Karpas-422 (cell line): ENCODE measurements at regions not wholly inside any gene's neighbourhood (a gene's known extent, or its start where the extent isn't known, plus 50 kb on each side); places are given as distances from the start of the nearest gene placed in this dataset.

Experiments used
- DNase-seq: peaks from one replicate; pipeline ENCODE4 v3.0.0-alpha.2; 2015
- H2AFZ ChIP-seq: fragments of 200-600 bp; sonication (generic); 2 replicates; pipeline ENCODE4 v1.6.1; 2014; ENCODE audit warnings: antibody characterized with exemption, low read length, mixed read lengths
- H3K27ac ChIP-seq: fragments of 200-600 bp; sonication (generic); 2 replicates; pipeline ENCODE4 v1.5.1; 2014; ENCODE audit warnings: mild to moderate bottlenecking, low read length, moderate library complexity
- H3K27me3 ChIP-seq: fragments of 200-600 bp; sonication (generic); 2 replicates; pipeline ENCODE4 v1.6.1; 2014; ENCODE audit warnings: low read length, mixed read lengths
- H3K36me3 ChIP-seq: fragments of 200-600 bp; sonication (generic); 2 replicates; pipeline ENCODE4 v1.6.1; 2014; ENCODE audit warnings: low read length, mixed read lengths; ENCODE audit not compliant: insufficient read depth
- H3K4me1 ChIP-seq: fragments of 200-600 bp; sonication (generic); 2 replicates; pipeline ENCODE4 v1.6.1; 2014; ENCODE audit warnings: mild to moderate bottlenecking, low read length, mixed read lengths
- H3K4me2 ChIP-seq: fragments of 200-600 bp; sonication (generic); 2 replicates; pipeline ENCODE4 v1.6.1; 2014; ENCODE audit warnings: low read length, low read depth, mild to moderate bottlenecking; ENCODE audit not compliant: poor library complexity, severe bottlenecking
- H3K4me3 ChIP-seq: fragments of 200-600 bp; sonication (generic); 2 replicates; pipeline ENCODE4 v1.5.1; 2014; ENCODE audit warnings: mild to moderate bottlenecking, antibody characterized with exemption, low read length, mixed read lengths
- H3K79me2 ChIP-seq: fragments of 200-600 bp; sonication (generic); 2 replicates; pipeline ENCODE4 v1.6.1; 2014; ENCODE audit warnings: mild to moderate bottlenecking, low read length, mixed read lengths
- H3K9ac ChIP-seq: fragments of 200-600 bp; sonication (generic); 2 replicates; pipeline ENCODE4 v1.6.0; 2014; ENCODE audit warnings: low read length
- H3K9me2 ChIP-seq: fragments of 200-600 bp; sonication (generic), shearing (Covaris generic); replicated peaks from 2 replicates; pipeline ENCODE4 v1.6.0; 2014; ENCODE audit warnings: mild to moderate bottlenecking, low read length, moderate library complexity; ENCODE audit not compliant: insufficient read depth
- H3K9me3 ChIP-seq: fragments of 300-700, 200-600 bp; sonication (generic); 2 replicates; pipeline ENCODE4 v1.6.1; 2014; ENCODE audit warnings: low read length, mixed read lengths
- H4K20me1 ChIP-seq: fragments of 200-600 bp; sonication (generic); 2 replicates; pipeline ENCODE4 v1.6.1; 2014; ENCODE audit warnings: mild to moderate bottlenecking, antibody characterized with exemption, low read length, low read depth; ENCODE audit not compliant: insufficient read depth

DNA sequence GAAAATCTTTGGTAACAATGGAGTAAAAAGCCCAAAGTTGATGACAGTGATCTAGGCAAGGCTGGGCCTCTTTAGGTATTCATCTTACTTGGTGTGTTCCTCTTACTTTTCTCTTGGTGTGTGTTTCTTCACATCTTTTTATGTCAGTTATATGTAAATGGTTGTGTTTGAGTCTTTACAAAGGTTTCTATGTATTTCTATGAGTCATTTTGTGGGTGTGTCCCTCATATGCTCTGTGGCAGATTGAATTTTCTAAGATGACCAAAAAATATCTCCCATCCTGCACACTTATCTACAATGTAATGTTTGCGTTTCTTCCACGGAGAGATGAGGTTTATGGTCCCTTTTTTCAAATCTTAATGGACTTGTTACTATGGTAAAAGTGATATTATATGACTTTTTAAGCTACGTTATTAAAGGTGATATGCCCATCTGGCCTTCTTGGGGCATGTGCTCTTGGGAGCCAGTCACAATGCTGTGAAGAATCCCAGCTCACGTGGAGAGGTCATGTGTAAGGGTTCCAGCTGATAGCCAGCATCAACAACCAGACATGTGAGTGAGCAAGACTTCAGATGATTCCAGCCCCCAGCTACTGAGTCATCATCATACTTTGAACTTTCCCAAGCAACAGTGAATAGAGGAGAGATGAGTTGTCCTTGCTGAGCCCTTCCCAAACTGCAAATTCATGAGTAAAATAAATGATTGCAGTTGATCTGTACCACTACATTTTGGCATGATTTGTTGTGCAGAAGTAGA, 126.9 kb downstream of the CBLL2 start:
- Histone ChIP-seq H3K4me2 (no peak overlapping the region), H3K79me2 (no peaks in the 10 kb centered on the region), H3K27me3 (no peaks in the 10 kb centered on the region), H3K4me1 (no peaks in the 10 kb centered on the region), H3K4me3 (no peak overlapping the region), H4K20me1 (no peaks in the 10 kb centered on the region), H3K36me3 (no peaks in the 10 kb centered on the region), H3K9me2 (no peaks in the 10 kb centered on the region), H3K27ac (no peak overlapping the region), H2AFZ (no peak overlapping the region), H3K9me3 (no peaks in the 10 kb centered on the region), H3K9ac (no peak overlapping the region)
- DNase-seq = no peak

DNA sequence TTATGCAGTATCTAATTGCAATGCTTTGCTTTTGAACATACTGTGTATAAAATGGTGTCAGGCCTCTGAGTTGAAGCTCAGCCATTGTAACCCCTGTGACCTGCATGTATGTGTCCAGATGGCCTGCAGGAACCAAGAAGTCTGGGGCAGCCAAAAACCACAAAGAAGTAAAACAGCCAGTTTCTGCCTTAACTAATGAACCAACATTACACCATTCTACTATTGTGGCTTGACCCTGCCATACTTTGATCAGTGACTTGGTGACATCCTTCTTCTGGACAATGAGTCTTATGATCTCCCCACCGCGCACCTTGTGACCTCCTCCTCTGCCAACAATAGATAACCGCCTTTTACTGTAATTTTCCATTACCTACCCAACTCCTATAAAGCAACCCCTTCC, 131.6 kb downstream of the CBLL2 start:
- Histone ChIP-seq H3K9me3 (no peaks in the 10 kb centered on the region), H4K20me1 (no peaks in the 10 kb centered on the region), H3K27me3 (no peaks in the 10 kb centered on the region), H3K9me2 (no peaks in the 10 kb centered on the region), H3K4me1 (no peaks in the 10 kb centered on the region), H3K36me3 (no peaks in the 10 kb centered on the region), H3K27ac (no peak overlapping the region), H3K9ac (no peak overlapping the region), H3K4me2 (no peak overlapping the region), H3K4me3 (no peak overlapping the region), H3K79me2 (no peaks in the 10 kb centered on the region), H2AFZ (no peak overlapping the region)
- no peak for DNase-seq

DNA sequence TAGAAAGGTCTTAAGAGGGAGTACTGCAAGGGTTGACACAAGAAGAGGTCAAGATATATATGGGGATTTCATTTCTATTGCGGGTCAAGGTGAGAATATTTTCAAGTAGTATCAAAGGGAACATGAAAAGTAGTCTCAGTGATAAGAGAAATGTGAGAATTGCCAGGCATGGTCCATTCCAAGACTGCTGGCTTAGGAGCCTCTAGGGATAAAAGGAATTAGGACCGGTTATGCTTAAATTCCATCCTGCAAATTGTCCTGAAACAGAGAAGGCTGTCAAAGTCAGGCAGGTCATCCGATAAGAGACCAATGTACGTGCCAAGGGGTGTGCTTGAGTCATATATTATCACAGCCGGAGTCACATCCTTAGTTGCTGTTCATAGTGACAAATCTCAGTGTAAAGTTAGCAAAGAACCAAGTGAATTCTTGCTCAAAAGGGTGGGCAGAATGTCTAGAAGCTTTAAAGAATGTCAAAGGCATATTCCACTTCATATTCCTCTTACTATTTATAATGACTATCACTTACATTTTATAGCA, 133.6 kb downstream of the CBLL2 start:
- Histone ChIP-seq H3K4me3 (no peak overlapping the region), H4K20me1 (no peaks in the 10 kb centered on the region), H3K9ac (no peak overlapping the region), H3K79me2 (no peaks in the 10 kb centered on the region), H3K9me3 (no peaks in the 10 kb centered on the region), H3K4me2 (no peak overlapping the region), H3K27ac (no peak overlapping the region), H3K36me3 (no peaks in the 10 kb centered on the region), H3K9me2 (no peaks in the 10 kb centered on the region), H3K4me1 (no peaks in the 10 kb centered on the region), H2AFZ (no peak overlapping the region), H3K27me3 (no peaks in the 10 kb centered on the region)
- no peak for DNase-seq

DNA sequence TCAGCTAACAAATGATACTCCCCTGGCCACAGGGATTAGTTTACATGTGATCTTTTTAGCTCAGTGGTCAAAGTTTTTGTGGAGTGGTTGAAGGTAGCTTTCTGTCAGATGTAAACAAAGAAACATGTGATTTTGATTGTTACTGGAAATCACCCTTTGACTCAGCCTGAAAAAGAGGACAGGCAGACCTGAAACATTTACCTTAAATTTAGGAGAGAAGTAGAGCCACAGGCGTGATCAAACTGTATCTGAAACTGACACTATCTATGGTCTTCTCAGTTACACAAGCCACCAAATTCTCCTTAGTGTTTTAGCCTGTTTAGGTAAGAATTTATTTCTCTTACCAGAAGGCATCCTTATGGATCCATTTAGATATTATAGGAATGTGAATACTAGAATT, 136.7 kb downstream of the CBLL2 start:
- H3K27me3 ChIP-seq = no peaks in the 10 kb centered on the region
- H2AFZ ChIP-seq = no peak overlapping the region
- H3K9me3 ChIP-seq = peaks cover 4% of the 10 kb centered on the region; the same call in 1 of the 2 replicates
- H3K9ac ChIP-seq = no peak overlapping the region
- no peaks in the 10 kb centered on the region for H3K9me2 ChIP-seq
- H3K79me2 ChIP-seq = no peaks in the 10 kb centered on the region
- H3K4me3 ChIP-seq = no peak overlapping the region
- no peaks in the 10 kb centered on the region for H4K20me1 ChIP-seq
- no peak overlapping the region for H3K4me2 ChIP-seq
- H3K36me3 ChIP-seq = no peaks in the 10 kb centered on the region
- DNase-seq = no peak
- no peaks in the 10 kb centered on the region for H3K4me1 ChIP-seq
- no peak overlapping the region for H3K27ac ChIP-seq

DNA sequence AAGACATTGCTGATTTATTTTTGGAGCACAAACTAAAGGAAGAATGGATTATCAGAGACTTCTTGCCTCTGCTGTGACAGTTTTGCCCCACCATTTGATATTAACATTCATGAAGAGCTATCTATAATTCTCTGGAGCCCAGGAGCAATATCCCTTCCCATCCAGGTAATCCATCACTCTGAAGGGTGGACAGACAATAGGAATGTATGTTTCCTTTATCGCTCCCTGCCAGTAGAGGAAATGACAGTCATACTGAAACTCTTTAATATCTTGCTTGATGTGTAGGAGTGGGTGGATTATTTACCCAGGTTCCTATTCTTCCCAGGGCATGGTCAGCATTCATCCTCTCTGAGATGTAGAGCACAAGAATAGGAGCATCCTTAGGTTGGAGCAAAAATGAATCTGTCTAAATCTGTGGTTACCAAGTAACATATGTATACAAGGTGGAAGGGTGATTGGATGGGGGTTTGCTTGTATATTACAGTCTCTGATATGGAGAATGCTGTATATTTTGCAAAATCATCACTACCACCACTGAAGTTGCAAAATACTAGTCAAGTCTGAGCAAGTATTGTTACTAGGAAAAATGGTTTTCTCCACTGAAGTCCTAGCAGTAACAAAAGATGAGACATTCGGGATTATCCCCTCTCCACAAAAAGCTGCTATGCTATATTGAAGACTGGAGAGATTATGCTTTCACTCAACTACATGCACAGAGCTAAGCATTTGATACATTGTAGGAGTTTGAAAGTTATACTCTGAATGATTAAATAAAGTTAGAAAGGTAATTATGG, 151.6 kb downstream of the CBLL2 start:
- Histone ChIP-seq H3K27ac (no peak overlapping the region), H3K4me1 (no peaks in the 10 kb centered on the region), H3K27me3 (no peaks in the 10 kb centered on the region), H3K79me2 (no peaks in the 10 kb centered on the region), H2AFZ (no peak overlapping the region), H3K9me3 (no peaks in the 10 kb centered on the region; the same call in 1 of the 2 replicates), H3K4me3 (no peak overlapping the region), H3K4me2 (no peak overlapping the region), H4K20me1 (no peaks in the 10 kb centered on the region), H3K36me3 (no peaks in the 10 kb centered on the region), H3K9me2 (no peaks in the 10 kb centered on the region), H3K9ac (no peak overlapping the region)
- DNase-seq = no peak

DNA sequence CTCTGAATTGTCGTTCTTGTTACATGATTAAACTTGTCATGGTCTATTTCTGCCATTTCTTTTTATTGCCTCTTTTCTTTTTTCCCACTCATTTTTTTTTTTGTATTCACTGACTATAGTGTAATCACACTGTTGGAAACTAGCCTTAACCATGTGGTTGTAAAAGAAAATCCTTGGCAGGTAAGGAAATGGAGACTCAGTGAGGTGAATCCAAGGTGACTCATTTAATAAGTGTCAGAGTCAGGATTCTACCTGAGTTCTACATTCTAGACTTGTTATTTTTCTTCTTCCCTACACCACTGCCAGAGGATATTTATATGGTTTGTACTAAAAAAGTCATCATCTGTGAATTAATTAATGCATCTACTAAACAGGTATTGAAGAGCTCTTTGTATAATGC, 152.2 kb downstream of the CBLL2 start:
- H3K4me2 ChIP-seq = no peak overlapping the region
- H3K9me3 ChIP-seq = no peaks in the 10 kb centered on the region; the same call in 1 of the 2 replicates
- H2AFZ ChIP-seq = no peak overlapping the region
- H3K27me3 ChIP-seq = no peaks in the 10 kb centered on the region
- no peaks in the 10 kb centered on the region for H3K9me2 ChIP-seq
- H3K9ac ChIP-seq = no peak overlapping the region
- H4K20me1 ChIP-seq = no peaks in the 10 kb centered on the region
- H3K4me1 ChIP-seq = no peaks in the 10 kb centered on the region
- H3K27ac ChIP-seq = no peak overlapping the region
- H3K4me3 ChIP-seq = no peak overlapping the region
- no peaks in the 10 kb centered on the region for H3K79me2 ChIP-seq
- DNase-seq = no peak
- H3K36me3 ChIP-seq = no peaks in the 10 kb centered on the region

DNA sequence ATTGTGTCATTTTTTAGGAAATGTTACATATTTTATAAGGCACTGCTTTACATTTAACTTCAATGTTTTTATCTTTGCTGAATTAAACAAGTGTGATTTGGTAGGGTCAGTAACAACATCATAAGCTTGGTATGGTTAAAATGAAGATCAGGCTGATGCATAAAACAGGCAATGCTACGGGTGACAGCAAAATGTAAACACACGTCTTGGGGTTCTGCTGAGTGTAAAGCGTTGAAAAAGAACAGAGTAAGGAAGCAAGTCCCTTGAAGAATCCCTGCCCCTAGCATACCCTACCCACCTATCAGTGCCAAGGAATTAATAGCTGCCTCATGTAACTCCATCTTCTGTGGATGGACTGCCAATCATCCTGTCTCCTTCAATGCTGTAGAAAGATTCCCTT, 157.0 kb downstream of the CBLL2 start:
- no peak for DNase-seq
- no peak overlapping the region for H3K4me3 ChIP-seq

DNA sequence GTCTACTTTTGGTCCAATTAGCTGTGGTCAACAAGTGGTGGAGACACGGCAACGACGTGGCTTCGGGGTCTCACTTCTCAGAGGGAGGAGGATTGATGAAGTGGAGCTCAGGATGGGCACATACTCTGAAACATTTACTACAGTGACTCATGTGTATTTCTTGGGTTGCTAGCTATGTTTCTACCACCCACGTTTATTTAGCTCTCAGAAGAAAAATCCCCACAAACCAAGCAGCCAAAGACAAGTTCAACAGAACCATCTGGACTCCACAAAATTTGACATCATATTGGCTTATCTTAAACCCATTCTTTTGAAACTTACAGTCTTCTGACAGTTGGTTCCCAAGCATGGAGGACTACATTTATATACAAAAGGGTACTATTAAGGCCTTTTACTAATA, 158.0 kb downstream of the CBLL2 start:
- Histone ChIP-seq H3K79me2 (no peaks in the 10 kb centered on the region), H3K4me2 (no peak overlapping the region), H3K36me3 (no peaks in the 10 kb centered on the region), H3K27ac (no peak overlapping the region), H3K9me3 (no peaks in the 10 kb centered on the region; the same call in 1 of the 2 replicates), H2AFZ (no peak overlapping the region), H3K9ac (no peak overlapping the region), H4K20me1 (no peaks in the 10 kb centered on the region), H3K4me3 (no peak overlapping the region), H3K27me3 (no peaks in the 10 kb centered on the region), H3K9me2 (no peaks in the 10 kb centered on the region), H3K4me1 (no peaks in the 10 kb centered on the region)
- no peak for DNase-seq

More for the DNA sequence above, 157.0 kb downstream of the CBLL2 start:
- no peaks in the 10 kb centered on the region for H3K4me1 ChIP-seq
- no peaks in the 10 kb centered on the region for H3K36me3 ChIP-seq
- H3K9me3 ChIP-seq = no peaks in the 10 kb centered on the region; the same call in 1 of the 2 replicates
- no peak overlapping the region for H3K9ac ChIP-seq
- H3K79me2 ChIP-seq = no peaks in the 10 kb centered on the region
- H4K20me1 ChIP-seq = no peaks in the 10 kb centered on the region
- no peaks in the 10 kb centered on the region for H3K27me3 ChIP-seq
- no peak overlapping the region for H3K27ac ChIP-seq
- no peak overlapping the region for H3K4me2 ChIP-seq
- no peak overlapping the region for H2AFZ ChIP-seq
- no peaks in the 10 kb centered on the region for H3K9me2 ChIP-seq
